ENCODE measurements at regions not wholly inside any gene's neighbourhood (a gene's known extent, or its start where the extent isn't known, plus 50 kb on each side); places are given as distances from the start of the nearest gene placed in this dataset.

DNA sequence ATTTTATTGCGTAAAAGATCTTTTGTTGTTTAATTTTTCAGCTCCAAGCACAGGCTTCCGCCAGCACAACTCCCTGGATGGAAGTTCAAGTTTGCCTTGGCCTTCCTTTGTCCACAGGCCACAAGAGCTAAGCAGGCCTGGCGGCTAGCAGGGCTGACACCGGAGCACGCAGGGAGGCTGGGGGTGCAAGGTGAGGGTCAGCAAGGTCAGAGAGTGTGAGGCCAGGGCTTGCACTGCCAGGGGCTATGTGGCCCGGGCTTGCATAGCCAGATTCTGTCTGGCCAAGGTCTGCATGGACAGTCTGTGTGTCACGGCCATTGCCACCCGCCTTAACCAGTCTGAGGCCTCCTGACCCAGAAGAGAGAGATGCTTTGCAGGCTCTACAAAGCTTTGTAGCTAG is 123.9 kb downstream of the BCOR start:
- H3K9ac ChIP-seq, result no peak overlapping the region
- WGBS, 2 experiments (ENCODE audit: low coverage in 1 of 2, low lambda C conversion rate in 2 of 2, missing lambda C conversion rate in 2 of 2), result 91 to 94% methylated on average over 5 to 8 of the region's 8 CpGs
- TF ChIP-seq EZH2 (IDR thresholded peaks at IDR 0.05; ENCODE audit: insufficient read depth, poor library complexity, severe bottlenecking) (no peak), EZH2phosphoT487 (IDR thresholded peaks at IDR 0.05; ENCODE audit: insufficient read depth, low read depth) (no peak)
- no peak overlapping the region for H3K27ac ChIP-seq
- no peak overlapping the region for H2AFZ ChIP-seq
- in situ Hi-C loops (cut with MboI), result no loop called here
- no peaks in the 10 kb centered on the region for H3K36me3 ChIP-seq (ENCODE audit: low read depth)
- peaks cover 3% of the 10 kb centered on the region; the same call in 1 of the 2 replicates for H3F3A ChIP-seq (ENCODE audit: insufficient read depth)
- no peak overlapping the region for H3K4me2 ChIP-seq (ENCODE audit: unreplicated experiment)
- H4K20me1 ChIP-seq (ENCODE audit: insufficient read depth), result no peaks in the 10 kb centered on the region
- H3K4me1 ChIP-seq (ENCODE audit: insufficient read depth), result no peaks in the 10 kb centered on the region; the same call in 1 of the 2 replicates
- DNase-seq, result no peak
- no peak overlapping the region for H3K4me3 ChIP-seq
- no peaks in the 10 kb centered on the region for H3K79me2 ChIP-seq (ENCODE audit: insufficient read depth)
- no peaks in the 10 kb centered on the region for H3K9me2 ChIP-seq (ENCODE audit: insufficient read depth)
- no peaks in the 10 kb centered on the region for H3K27me3 ChIP-seq (replicated peaks; ENCODE audit: insufficient read depth)
- H3K9me3 ChIP-seq (ENCODE audit: low read depth), result no peaks in the 10 kb centered on the region

DNA sequence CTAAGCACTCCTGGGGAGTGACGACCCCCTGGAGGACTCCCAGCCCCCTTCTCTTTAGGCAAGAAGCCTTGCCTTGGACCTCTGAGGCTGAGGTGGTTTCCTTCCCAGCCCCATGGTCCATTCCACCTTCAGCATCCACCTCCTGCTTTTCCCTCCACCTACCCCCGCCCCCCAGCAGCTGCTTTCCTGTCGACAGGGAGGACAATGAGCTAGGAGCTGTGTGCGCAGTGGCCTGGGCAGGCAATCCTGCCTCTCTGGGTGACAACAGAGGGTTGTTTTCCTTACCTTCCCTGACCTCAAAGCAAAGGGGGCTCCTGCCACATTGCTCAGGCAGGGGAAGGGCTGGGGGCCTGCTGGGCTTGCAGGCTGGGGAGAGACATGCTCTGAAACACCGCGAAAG is 123.5 kb downstream of the BCOR start:
- Histone ChIP-seq H3K4me3 (no peak overlapping the region), H4K20me1 (ENCODE audit: insufficient read depth) (no peaks in the 10 kb centered on the region), H2AFZ (no peak overlapping the region), H3F3A (ENCODE audit: insufficient read depth) (peaks cover 3% of the 10 kb centered on the region; the same call in 1 of the 2 replicates), H3K79me2 (ENCODE audit: insufficient read depth) (no peaks in the 10 kb centered on the region), H3K4me2 (ENCODE audit: unreplicated experiment) (no peak overlapping the region), H3K4me1 (ENCODE audit: insufficient read depth) (no peaks in the 10 kb centered on the region; the same call in 1 of the 2 replicates), H3K27me3 (replicated peaks; ENCODE audit: insufficient read depth) (no peaks in the 10 kb centered on the region), H3K27ac (no peak overlapping the region), H3K9ac (no peak overlapping the region), H3K36me3 (ENCODE audit: low read depth) (no peaks in the 10 kb centered on the region), H3K9me3 (ENCODE audit: low read depth) (no peaks in the 10 kb centered on the region), H3K9me2 (ENCODE audit: insufficient read depth) (no peaks in the 10 kb centered on the region)
- in situ Hi-C loops (cut with MboI), result no loop called here
- 74 to 90% methylated on average over 4 of the region's 6 CpGs for WGBS, 2 experiments (ENCODE audit: low coverage in 1 of 2, low lambda C conversion rate in 2 of 2, missing lambda C conversion rate in 2 of 2)
- TF ChIP-seq EZH2 (IDR thresholded peaks at IDR 0.05; ENCODE audit: insufficient read depth, poor library complexity, severe bottlenecking) (no peak), EZH2phosphoT487 (IDR thresholded peaks at IDR 0.05; ENCODE audit: insufficient read depth, low read depth) (no peak)
- DNase-seq, result no peak

DNA sequence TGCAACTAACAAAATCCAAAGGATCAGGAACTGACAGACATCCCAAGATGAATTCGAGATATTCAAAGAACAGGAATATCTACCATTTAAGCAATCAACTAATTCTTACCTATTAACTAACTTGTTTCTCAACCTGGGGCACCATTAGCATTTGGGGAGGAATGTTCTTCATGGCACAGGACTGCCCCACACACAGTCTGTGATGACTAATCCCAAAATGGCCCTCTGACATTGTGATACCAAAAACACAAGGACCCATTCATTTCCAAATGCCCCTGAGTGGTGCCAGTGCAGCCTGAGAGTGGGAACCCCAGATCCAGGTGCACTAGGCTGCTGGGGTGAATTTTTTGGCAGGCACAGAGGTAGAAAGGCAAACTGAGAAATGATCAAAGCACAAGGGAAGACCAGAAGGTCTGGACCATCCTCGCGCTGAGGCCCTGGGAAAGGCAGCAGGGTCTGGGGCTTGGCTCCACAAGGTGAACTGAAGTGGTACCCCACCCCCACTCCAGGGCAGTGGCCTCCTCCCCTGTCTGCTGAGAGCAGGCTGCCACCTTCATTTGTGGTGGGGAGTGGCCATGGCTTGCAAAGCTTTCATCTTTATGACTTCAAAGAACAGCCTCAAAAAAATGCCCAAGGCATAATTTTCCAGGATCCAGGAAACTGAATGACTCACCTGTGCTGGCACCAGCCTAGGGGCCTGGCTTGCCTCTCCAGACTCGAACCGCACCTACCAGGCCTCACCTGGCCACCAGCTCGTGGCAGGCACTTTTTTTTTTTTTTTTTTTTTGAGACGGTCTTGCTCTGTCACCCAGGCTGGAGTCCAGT is 122.4 kb downstream of the BCOR start:
- H3K9me3 ChIP-seq (ENCODE audit: low read depth), result no peaks in the 10 kb centered on the region
- DNase-seq, result no peak
- H2AFZ ChIP-seq, result no peak overlapping the region
- H3F3A ChIP-seq (ENCODE audit: insufficient read depth), result peaks cover 3% of the 10 kb centered on the region; the same call in 1 of the 2 replicates
- H3K36me3 ChIP-seq (ENCODE audit: low read depth), result no peaks in the 10 kb centered on the region
- 88% methylated on average over 5 of the region's 7 CpGs for WGBS, 2 experiments (ENCODE audit: low coverage in 1 of 2, low lambda C conversion rate in 2 of 2, missing lambda C conversion rate in 2 of 2)
- H4K20me1 ChIP-seq (ENCODE audit: insufficient read depth), result no peaks in the 10 kb centered on the region
- TF ChIP-seq EZH2phosphoT487 (IDR thresholded peaks at IDR 0.05; ENCODE audit: insufficient read depth, low read depth) (no peak), EZH2 (IDR thresholded peaks at IDR 0.05; ENCODE audit: insufficient read depth, poor library complexity, severe bottlenecking) (no peak)
- no peak overlapping the region for H3K27ac ChIP-seq
- in situ Hi-C loops (cut with MboI), result no loop called here
- H3K9ac ChIP-seq, result no peak overlapping the region
- H3K4me1 ChIP-seq (ENCODE audit: insufficient read depth), result no peaks in the 10 kb centered on the region; the same call in 1 of the 2 replicates
- H3K4me2 ChIP-seq (ENCODE audit: unreplicated experiment), result no peak overlapping the region
- H3K4me3 ChIP-seq, result no peak overlapping the region
- H3K79me2 ChIP-seq (ENCODE audit: insufficient read depth), result no peaks in the 10 kb centered on the region
- H3K9me2 ChIP-seq (ENCODE audit: insufficient read depth), result no peaks in the 10 kb centered on the region
- no peaks in the 10 kb centered on the region for H3K27me3 ChIP-seq (replicated peaks; ENCODE audit: insufficient read depth)

DNA sequence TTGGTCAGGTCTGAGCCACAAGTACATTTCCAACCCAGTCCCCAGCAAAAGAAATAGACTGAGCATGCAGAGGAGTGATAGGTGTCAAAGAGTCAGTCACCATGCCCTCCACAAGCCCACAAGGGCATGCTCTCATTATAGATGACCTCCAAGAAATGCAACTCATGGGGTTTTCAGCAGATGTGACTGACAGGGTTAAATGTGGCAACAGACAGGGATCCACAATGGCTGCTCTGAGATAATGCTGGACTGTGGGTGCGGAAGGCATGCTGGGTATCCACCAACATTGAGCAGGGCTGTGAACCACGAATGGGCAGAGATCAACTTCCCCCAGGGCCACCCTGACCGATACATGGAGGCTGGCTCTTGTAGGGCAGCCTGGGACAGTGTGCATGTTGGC is 115.8 kb downstream of the BCOR start:
- TF ChIP-seq EZH2 (IDR thresholded peaks at IDR 0.05; ENCODE audit: insufficient read depth, poor library complexity, severe bottlenecking) (no peak), EZH2phosphoT487 (IDR thresholded peaks at IDR 0.05; ENCODE audit: insufficient read depth, low read depth) (no peak)
- H3K27ac ChIP-seq, result no peak overlapping the region
- H3F3A ChIP-seq (ENCODE audit: insufficient read depth), result no peaks in the 10 kb centered on the region
- no peaks in the 10 kb centered on the region for H4K20me1 ChIP-seq (ENCODE audit: insufficient read depth)
- no peak overlapping the region for H3K9ac ChIP-seq
- H2AFZ ChIP-seq, result no peak overlapping the region
- H3K36me3 ChIP-seq (ENCODE audit: low read depth), result no peaks in the 10 kb centered on the region
- H3K27me3 ChIP-seq (replicated peaks; ENCODE audit: insufficient read depth), result no peaks in the 10 kb centered on the region
- in situ Hi-C loops (cut with MboI), result no loop called here
- H3K9me3 ChIP-seq (ENCODE audit: low read depth), result no peaks in the 10 kb centered on the region
- H3K4me1 ChIP-seq (ENCODE audit: insufficient read depth), result no peaks in the 10 kb centered on the region
- H3K9me2 ChIP-seq (ENCODE audit: insufficient read depth), result no peaks in the 10 kb centered on the region
- no peaks in the 10 kb centered on the region for H3K79me2 ChIP-seq (ENCODE audit: insufficient read depth)
- DNase-seq, result no peak
- no peak overlapping the region for H3K4me2 ChIP-seq (ENCODE audit: unreplicated experiment)
- H3K4me3 ChIP-seq, result no peak overlapping the region
- WGBS, 2 experiments (ENCODE audit: low coverage in 1 of 2, low lambda C conversion rate in 2 of 2, missing lambda C conversion rate in 2 of 2), result 73 to 94% methylated on average over 3 of the region's 3 CpGs
